GM19351 (cell line): ENCODE measurements at regions not wholly inside any gene's neighbourhood (a gene's known extent, or its start where the extent isn't known, plus 50 kb on each side); places are given as distances from the start of the nearest gene placed in this dataset.

Experiments
- ATAC-seq: cut with Tn5 transposase; IDR thresholded peaks from one replicate; pipeline ENCODE4 v1.9.1; 2021; ENCODE audit warnings: mild to moderate bottlenecking, moderate library complexity; ENCODE audit not compliant: unreplicated experiment

DNA sequence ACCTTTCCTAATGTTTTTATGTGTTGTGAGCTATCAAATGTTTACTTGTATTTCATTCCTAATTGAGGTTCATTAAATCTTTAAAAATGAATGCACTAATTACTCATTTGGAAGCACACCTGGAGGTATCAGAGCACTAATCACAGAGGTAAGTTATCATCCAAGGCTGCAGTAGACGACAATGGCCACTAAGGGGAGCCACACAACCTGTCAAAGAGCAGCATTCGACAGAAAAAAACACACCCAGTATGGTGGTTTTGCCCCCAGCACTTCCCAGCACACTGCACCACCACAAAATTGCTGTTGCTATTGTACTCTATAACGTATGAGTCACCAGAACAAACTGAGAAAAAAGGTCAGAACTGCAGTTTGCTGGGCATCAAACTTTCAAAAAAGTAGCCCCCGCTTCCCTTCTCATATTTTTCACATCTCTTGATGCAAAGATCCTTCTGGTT lies 205.9 kb upstream of the IGF1R start:
- peak; percentile 74 for ATAC-seq

GRCh38 chr15:98442901-98443300 lies 205.4 kb upstream of the IGF1R start:
- ATAC-seq: no peak

- no peak for ATAC-seq
These were observed 204.8 kb upstream of the IGF1R start for GRCh38 chr15:98443526-98443925.

DNA sequence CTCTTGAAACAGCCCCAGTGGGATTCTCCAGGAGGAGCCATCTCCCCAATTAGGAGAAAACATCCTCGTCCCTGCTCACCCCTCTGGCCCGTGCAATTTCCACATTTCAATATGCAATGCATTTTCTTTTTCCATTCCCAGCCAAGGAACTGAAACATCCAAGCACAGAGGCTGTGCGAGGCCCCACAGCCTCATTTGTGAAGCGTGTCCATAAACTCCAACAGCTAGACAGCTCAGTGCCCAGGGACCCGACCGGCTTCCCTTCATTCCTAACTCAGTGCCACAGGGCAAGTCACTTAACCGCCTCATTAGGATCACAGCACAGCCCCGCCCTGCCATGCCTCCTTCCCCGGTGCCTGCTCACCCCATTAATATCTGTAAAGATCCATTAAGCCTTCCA lies 204.2 kb upstream of the IGF1R start:
- no peak for ATAC-seq

GRCh38 chr15:98445315-98445714 lies 203.0 kb upstream of the IGF1R start:
- ATAC-seq: no peak

DNA sequence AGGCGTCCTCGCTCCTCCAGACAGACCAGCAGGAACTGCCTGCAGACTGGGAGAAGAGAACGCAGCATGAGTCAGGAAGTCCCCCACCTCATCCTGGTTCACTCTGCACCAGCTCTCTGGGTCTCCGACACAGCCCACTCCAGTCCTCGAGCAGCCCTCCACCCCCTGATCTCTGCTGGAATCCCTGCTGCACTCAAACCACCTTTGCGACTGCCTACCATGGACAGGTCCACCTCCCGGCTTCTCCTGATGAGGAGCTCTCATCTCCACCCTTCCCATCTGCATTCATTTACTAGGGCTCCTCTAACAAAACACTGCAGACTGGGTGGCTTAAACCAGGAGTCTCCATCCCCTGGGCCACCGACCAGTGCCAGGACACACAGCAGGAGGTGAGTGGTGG lies 202.3 kb upstream of the IGF1R start:
- no peak for ATAC-seq

DNA sequence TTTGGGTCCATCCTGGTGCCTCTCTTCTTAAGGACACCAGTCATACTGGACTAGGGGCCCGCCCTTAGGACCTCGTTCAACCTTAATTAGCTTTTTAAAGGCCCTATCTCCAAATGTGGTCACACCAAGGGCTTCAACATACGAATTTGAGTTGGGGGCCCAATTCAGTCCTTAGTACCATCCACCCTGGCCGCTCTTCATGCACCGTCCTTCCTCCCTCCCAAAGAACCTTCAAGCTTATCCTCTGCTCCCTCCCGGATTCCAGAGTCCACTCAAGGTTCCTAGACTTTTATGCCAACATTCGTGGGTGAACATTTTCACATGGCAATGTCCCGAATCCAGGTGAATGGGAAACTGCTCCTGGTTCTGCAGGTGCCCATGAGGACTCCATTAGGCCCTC lies 201.3 kb upstream of the IGF1R start:
- no peak for ATAC-seq

- ATAC-seq: no peak
These were observed 197.1 kb upstream of the IGF1R start for GRCh38 chr15:98451236-98451635.

GRCh38 chr15:98452238-98452637 lies 196.1 kb upstream of the IGF1R start:
- no peak for ATAC-seq

- no peak for ATAC-seq
These were observed 192.4 kb upstream of the IGF1R start for GRCh38 chr15:98455904-98456303.

- no peak for ATAC-seq
These were observed 171.8 kb upstream of the IGF1R start for GRCh38 chr15:98476559-98476958.

GRCh38 chr15:98480844-98481243 lies 167.5 kb upstream of the IGF1R start:
- no peak for ATAC-seq

DNA sequence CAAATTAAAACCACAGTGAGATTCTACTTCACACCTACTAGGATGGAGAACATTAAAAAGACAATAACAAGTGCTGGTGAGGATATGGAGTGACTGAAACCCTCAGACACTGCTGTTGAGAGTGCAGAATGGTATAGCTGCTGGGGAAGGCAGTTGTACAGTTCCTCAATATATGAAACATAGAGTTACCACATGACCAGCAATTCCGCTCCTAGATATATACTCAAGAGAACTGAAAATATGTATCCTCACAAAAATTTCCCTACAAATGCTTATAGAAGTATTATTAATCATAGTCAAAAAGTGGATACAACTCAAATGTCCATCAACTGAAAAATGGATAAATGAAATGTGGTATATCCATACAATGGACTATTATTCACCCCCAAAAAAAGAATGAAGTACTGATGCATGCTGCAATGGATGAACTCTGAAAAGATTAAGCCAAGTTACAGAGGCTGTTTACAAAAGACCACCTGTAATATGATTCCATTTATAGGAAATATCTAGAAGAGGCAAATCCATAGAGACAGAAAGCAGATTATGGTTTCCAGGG lies 164.7 kb upstream of the IGF1R start:
- ATAC-seq: no peak

- ATAC-seq: no peak
These were observed 163.4 kb upstream of the IGF1R start for GRCh38 chr15:98484914-98485313.

DNA sequence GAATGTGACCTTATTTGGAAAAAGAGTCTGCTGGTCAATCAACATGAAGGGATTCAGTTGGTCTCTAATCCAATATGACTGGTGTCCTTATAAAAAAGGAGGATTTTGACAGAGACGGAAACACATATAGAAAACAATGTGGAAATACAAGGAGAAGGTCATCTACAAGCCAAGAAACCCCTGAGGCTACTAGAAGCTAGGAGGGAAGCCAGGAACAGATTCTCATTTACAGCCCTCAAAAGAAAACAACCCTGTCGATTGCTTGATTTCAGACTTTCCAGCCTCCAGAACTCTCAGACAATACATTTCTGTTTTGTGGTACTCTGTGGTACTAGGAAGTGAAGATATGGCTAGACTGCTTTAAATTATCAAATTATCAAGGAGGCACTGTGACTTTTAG lies 162.9 kb upstream of the IGF1R start:
- no peak for ATAC-seq

DNA sequence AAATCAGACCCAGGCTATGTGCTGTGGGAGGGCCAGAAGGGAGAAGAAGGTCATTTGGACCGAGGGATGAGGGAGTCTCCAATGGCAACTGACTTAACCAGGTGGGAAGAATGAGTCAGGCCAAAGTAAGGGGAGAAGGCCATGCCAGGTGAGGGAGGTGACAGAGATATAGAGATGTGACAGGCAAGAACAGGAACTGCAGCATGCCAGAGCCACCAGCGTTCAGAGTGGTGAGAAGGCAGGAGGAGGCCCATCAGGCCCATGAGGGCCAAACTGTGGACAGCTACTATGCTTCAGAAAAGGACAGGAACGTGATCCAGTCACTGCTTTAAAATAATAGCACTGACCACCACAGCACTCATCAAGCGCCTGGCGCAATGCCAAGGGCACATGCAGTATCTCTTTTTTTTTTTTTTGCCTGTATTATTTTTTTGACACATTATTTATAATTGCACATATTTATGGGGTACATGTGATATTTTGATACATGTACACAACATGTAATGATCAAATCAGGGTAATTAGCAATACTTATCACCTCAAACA lies 154.3 kb upstream of the IGF1R start:
- no peak for ATAC-seq

- no peak for ATAC-seq
These were observed 147.1 kb upstream of the IGF1R start for GRCh38 chr15:98501192-98501591.

DNA sequence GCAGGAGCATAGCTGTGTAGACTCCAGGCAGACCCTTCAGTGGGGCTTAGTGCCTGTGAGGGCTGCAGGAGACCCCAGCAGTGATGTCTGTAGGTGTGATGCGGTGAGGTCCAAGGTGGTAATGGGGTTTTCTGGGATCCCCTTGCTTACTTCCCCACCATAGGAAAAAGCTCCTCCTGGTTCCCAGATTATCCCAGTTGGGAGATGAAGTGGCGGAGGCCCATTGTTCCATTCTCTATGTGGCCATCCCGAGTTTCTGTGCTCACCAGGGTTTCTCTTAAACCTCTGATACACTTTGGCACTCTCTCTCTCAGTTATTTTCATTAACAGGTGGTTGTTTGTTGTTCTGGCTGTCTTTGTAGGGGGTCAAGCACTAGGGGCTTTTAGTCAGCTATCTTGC lies 146.7 kb upstream of the IGF1R start:
- ATAC-seq: no peak

- ATAC-seq: no peak
These were observed 144.4 kb upstream of the IGF1R start for GRCh38 chr15:98503970-98504369.

DNA sequence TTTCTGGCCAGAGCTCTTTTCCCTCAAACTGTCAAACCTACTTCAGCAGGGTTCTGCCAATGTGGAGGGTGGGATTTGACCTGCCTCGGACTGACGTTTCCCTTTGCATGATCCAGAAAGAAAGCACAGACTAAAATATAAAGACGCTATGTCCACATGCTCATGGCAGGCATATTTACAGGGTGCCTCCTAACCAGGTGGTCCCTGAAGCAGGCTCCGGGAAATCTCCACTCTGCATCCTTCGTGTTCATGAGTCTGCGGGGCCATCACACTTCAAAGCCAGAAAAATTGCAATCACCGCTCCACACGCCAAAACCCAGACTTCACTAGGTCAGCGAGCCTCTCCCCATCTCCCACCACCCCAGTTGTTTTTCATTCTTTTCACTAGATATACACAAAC lies 143.3 kb upstream of the IGF1R start:
- ATAC-seq: no peak

DNA sequence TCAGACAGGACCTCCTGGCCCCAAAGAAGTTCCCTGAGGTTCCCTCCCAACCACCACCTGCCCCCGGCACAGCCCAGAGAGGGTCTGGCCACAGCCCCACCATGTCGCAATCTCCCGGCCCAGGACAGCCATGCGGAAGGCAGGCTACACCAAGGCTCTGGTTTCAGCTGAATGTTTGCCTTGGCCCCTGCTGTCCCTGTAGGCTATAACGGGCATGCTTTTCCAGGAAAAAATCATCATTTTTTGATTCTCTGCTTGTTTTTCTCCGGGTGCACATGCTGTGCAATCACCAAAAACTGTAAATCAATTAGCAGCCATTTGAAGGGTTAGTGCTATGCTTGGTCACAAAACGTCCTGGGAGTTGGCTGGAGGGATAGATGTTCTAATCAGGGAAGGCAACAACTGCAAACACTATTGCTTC lies 142.7 kb upstream of the IGF1R start:
- ATAC-seq: no peak

- ATAC-seq: no peak
These were observed 142.2 kb upstream of the IGF1R start for GRCh38 chr15:98506172-98506571.

DNA sequence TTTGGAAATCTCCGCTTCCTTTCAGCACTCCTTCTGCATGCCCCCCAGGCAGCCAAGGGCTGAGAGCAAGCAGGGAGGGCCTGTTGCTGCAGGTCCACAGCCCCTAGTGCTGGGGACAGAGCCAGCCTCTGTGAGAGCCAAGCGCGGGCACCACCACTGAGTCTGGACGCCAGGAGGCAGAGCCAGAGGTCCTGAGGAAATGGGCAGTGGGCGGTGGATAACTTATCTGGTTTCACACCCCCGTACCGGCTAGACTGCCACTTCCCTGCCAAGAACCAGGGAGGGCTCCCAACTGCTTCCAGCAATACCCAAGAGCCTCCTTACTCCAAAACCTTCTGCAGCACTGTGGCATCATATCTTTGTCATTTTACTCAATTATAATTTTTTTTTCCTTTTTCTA lies 141.6 kb upstream of the IGF1R start:
- no peak for ATAC-seq
